ENCODE measurements at regions not wholly inside any gene's neighbourhood (a gene's known extent, or its start where the extent isn't known, plus 50 kb on each side); places are given as distances from the start of the nearest gene placed in this dataset.

DNA sequence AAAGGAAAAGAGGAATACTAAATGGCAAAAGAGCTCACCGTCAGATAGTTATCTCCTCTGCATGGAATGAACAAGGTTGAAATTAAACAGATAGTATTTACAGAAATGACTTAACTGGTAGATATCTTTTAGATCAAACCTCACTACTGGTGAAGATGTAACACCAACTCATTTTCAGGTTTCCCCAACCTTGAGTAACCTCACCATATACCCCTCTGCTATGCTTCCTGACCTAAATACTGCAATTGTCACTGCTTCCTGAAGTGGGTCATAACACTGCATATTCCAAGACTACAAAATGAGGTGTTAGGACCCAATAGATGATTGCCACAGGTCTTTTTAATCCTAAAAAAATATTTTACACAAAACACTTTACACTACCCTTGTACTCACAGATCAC lies 76.3 kb upstream of the PLEKHA5 start:
- TF ChIP-seq, protein P1, sequence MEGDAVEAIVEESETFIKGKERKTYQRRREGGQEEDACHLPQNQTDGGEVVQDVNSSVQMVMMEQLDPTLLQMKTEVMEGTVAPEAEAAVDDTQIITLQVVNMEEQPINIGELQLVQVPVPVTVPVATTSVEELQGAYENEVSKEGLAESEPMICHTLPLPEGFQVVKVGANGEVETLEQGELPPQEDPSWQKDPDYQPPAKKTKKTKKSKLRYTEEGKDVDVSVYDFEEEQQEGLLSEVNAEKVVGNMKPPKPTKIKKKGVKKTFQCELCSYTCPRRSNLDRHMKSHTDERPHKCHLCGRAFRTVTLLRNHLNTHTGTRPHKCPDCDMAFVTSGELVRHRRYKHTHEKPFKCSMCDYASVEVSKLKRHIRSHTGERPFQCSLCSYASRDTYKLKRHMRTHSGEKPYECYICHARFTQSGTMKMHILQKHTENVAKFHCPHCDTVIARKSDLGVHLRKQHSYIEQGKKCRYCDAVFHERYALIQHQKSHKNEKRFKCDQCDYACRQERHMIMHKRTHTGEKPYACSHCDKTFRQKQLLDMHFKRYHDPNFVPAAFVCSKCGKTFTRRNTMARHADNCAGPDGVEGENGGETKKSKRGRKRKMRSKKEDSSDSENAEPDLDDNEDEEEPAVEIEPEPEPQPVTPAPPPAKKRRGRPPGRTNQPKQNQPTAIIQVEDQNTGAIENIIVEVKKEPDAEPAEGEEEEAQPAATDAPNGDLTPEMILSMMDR (IDR thresholded peaks at IDR 0.05): no peak
- TF ChIP-seq RAD21 (conservative IDR thresholded peaks at IDR 0.05 in 1 of 2, IDR thresholded peaks at IDR 0.05 in 1 of 2): no peak
- no peak for TF ChIP-seq CEBPB (IDR thresholded peaks at IDR 0.05)
- TF ChIP-seq RFX5 (IDR thresholded peaks at IDR 0.05): no peak
- TF ChIP-seq MAZ (IDR thresholded peaks at IDR 0.05; ENCODE audit: borderline replicate concordance, low read depth, low read length): no peak
- no peak for TF ChIP-seq MAFK (IDR thresholded peaks at IDR 0.05; ENCODE audit: partially characterized antibody)
- TF ChIP-seq MYC (IDR thresholded peaks at IDR 0.05; ENCODE audit: borderline replicate concordance, low read length): no peak
- no peak for TF ChIP-seq ESRRA (IDR thresholded peaks at IDR 0.05; ENCODE audit: borderline replicate concordance, low read length)
- TF ChIP-seq HES2 (IDR thresholded peaks at IDR 0.05): no peak
- no peak for TF ChIP-seq EHMT2 (IDR thresholded peaks at IDR 0.05; ENCODE audit: low read depth)
- TF ChIP-seq, protein P2, sequence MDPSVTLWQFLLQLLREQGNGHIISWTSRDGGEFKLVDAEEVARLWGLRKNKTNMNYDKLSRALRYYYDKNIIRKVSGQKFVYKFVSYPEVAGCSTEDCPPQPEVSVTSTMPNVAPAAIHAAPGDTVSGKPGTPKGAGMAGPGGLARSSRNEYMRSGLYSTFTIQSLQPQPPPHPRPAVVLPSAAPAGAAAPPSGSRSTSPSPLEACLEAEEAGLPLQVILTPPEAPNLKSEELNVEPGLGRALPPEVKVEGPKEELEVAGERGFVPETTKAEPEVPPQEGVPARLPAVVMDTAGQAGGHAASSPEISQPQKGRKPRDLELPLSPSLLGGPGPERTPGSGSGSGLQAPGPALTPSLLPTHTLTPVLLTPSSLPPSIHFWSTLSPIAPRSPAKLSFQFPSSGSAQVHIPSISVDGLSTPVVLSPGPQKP (IDR thresholded peaks at IDR 0.05; ENCODE audit: low read depth, low read length): no peak

Measured in A549 (cell line).